WERI-Rb-1 (cell line): ENCODE measurements at regions not wholly inside any gene's neighbourhood (a gene's known extent, or its start where the extent isn't known, plus 50 kb on each side); places are given as distances from the start of the nearest gene placed in this dataset.

ENCODE experiments used
- DNase-seq: peaks from one replicate; pipeline ENCODE4 v3.0.0-alpha.2; 2020
- H3K27ac ChIP-seq: fragments of 250-450 bp; sonication (Bioruptor Pico); 2 replicates; pipeline ENCODE4 v1.5.1; 2020; ENCODE audit warnings: mild to moderate bottlenecking, moderate library complexity
- H3K27me3 ChIP-seq: fragments of 250-450 bp; sonication (Bioruptor Pico); 2 replicates; pipeline ENCODE4 v1.5.1; 2021; ENCODE audit warnings: mild to moderate bottlenecking, low read depth, moderate library complexity; ENCODE audit not compliant: insufficient read depth, severe bottlenecking
- H3K36me3 ChIP-seq: fragments of 250-450 bp; sonication (Bioruptor Pico); 2 replicates; pipeline ENCODE4 v1.5.1; 2020; ENCODE audit warnings: mild to moderate bottlenecking, moderate library complexity
- H3K4me3 ChIP-seq: 2 replicates; pipeline ENCODE4 v1.5.1; 2011; ENCODE audit warnings: low read depth, mild to moderate bottlenecking, control low read depth, low read length
- H3K9me3 ChIP-seq: fragments of 250-450 bp; sonication (Bioruptor Pico); 2 replicates; pipeline ENCODE4 v1.5.1; 2021; ENCODE audit warnings: mild to moderate bottlenecking, moderate library complexity; ENCODE audit not compliant: severe bottlenecking
- TF ChIP-seq, protein P1 (sequence below): IDR thresholded peaks from 2 replicates; pipeline ENCODE4 v1.5.1; 2011; ENCODE audit warnings: low read depth, mild to moderate bottlenecking, control low read depth, inconsistent platforms, low read length

DNA sequence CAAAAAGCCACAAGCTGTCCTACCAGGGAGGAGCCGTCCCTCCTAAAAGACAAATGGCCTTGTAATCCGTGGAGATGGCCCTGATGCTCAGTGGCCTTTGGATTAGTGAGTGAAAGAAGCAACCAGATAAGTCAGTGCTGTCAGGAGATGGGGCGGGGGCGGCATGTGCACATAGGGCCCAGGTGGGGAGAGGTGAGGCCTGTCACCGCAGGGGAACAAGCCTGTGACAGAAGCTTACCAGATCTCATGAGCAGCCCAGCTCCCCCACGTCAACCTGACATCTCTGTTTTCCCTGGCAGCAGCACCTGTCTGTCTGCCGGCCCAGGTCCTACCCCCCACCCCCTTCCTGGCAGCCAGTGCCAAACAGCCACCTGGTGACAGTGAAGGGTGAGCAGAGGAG is 162.6 kb downstream of the BUD13 start:
- Histone ChIP-seq H3K4me3 (no peak overlapping the region), H3K36me3 (no peaks in the 10 kb centered on the region), H3K27ac (peak overlapping the region; percentile 87), H3K9me3 (no peaks in the 10 kb centered on the region), H3K27me3 (no peaks in the 10 kb centered on the region)
- DNase-seq: peak; percentile 96
- TF ChIP-seq, protein P1, sequence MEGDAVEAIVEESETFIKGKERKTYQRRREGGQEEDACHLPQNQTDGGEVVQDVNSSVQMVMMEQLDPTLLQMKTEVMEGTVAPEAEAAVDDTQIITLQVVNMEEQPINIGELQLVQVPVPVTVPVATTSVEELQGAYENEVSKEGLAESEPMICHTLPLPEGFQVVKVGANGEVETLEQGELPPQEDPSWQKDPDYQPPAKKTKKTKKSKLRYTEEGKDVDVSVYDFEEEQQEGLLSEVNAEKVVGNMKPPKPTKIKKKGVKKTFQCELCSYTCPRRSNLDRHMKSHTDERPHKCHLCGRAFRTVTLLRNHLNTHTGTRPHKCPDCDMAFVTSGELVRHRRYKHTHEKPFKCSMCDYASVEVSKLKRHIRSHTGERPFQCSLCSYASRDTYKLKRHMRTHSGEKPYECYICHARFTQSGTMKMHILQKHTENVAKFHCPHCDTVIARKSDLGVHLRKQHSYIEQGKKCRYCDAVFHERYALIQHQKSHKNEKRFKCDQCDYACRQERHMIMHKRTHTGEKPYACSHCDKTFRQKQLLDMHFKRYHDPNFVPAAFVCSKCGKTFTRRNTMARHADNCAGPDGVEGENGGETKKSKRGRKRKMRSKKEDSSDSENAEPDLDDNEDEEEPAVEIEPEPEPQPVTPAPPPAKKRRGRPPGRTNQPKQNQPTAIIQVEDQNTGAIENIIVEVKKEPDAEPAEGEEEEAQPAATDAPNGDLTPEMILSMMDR: no peak

DNA sequence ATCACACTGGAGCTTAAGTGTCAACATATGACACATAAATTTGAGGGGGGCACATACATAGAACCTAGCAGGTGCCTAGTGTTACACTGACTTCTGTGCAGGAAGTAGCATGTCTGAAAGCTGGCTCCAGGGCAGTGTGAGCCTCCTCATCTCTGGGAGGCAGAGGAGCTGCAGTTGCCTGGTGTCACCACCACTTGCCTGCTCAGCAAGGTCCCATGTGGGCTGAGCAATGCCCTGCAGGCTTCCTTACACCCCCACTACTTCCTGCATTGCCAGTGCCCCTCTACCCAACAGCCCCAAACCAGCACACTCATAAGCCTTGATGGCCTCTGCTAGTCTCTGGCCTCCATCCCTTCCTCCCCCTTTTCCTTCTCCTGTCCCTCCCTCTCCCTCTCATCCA is 165.8 kb downstream of the BUD13 start:
- no peaks in the 10 kb centered on the region for H3K36me3 ChIP-seq
- DNase-seq: peak; percentile 31
- no peaks in the 10 kb centered on the region for H3K27me3 ChIP-seq
- H3K27ac ChIP-seq: 0 out of 2 replicates have a peak overlapping the region, but pooled peaks have one; percentile 17
- TF ChIP-seq, protein P1: 0 out of 2 replicates have a peak, but pooled peaks have one; percentile 18
- H3K4me3 ChIP-seq: no peak overlapping the region
- H3K9me3 ChIP-seq: no peaks in the 10 kb centered on the region

DNA sequence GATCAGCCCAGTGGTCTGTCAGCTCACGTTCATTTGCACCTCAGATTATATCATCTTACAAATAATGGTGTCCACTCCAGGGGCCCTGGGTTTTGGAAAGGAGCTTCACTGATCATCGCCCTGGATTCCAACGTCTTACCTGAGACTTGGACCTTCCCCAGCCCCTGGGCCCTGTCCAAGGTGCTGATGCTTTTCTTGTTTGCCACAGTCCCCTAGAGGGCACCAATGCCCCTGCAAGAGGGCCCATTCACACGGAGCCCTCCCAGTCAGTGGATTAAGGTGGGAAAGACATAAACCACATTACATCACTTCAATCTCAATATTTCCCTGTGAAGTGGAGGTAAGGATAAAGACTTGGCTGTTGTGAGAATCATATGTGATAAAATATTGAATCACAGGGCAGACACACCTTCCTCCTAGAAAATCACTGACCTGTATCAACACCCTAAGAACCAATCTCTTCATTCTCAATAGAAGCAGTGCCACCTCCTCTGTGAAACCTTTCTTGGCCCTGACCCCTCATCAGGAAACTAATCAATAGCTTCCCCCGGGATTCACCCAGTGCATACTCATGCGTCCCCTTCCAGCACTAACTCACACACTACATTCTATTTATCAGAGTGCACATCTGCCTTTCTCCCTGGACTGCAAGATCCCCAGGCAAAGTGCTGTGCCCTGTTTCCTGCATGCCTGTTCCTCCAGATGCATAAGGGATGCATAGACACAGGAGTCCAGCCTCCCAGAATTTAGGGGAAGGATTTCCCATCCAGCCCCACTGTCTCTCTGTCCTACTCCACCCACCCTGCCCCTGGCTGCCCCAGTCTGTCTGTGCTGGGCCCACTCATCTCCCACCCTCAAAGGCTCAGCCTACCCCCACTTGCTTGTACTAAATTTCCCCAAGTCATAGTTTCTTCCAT is 167.0 kb downstream of the BUD13 start:
- H3K36me3 ChIP-seq: no peaks in the 10 kb centered on the region
- TF ChIP-seq, protein P1: peak; percentile 71
- H3K27me3 ChIP-seq: no peaks in the 10 kb centered on the region
- no peak overlapping the region for H3K4me3 ChIP-seq
- peak; percentile 72 for DNase-seq
- H3K27ac ChIP-seq: no peak overlapping the region
- no peaks in the 10 kb centered on the region for H3K9me3 ChIP-seq

DNA sequence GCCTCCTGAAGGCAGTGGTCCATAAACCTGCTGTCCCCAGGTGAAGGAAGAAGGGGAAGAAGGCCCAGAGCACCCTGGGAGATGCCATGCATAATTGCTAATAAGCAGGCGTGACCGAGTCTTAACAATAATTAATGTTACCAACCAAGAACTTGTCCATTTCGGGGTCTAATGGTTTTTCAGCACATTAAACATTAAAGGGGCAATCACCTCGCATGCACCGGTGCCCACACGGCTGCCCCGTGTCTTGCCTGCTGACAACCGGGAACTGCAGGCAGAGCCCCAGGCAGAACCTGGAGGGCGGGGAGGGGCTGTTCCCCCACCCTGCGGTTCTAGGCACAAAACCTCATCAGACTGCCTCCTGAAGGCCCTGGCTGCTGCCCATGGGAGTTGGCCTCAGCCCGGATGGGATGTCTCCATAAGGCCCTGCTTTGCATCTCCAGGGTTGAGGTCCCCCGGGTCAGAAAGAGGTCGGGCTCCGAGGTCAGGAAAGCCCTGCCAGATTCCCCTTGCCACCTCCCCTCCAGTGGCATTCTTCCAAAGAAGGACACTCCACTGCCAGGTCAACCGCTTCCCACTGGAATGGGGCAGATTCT is 169.0 kb downstream of the BUD13 start:
- no peaks in the 10 kb centered on the region for H3K9me3 ChIP-seq
- TF ChIP-seq, protein P1: no peak
- no peaks in the 10 kb centered on the region for H3K27me3 ChIP-seq
- peak; percentile 3 for DNase-seq
- no peaks in the 10 kb centered on the region for H3K36me3 ChIP-seq
- no peak overlapping the region for H3K4me3 ChIP-seq
- no peak overlapping the region for H3K27ac ChIP-seq

DNA sequence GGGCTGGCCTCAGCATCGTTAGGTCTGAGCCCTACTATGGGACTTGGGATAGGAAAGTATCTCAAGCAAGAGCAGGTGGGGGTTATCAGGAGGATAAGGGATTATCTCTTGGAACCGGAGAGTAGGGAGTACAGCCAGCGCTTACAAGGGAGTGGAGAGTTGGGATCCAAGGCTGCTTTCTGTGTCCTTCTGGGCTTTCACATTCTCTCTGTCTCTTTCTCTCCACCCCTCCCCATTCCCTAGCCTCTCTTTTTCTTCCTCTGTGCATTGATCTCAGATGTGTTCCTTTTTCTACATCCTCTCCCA is 170.2 kb downstream of the BUD13 start:
- no peak overlapping the region for H3K27ac ChIP-seq
- TF ChIP-seq, protein P1: no peak
- H3K27me3 ChIP-seq: no peaks in the 10 kb centered on the region
- no peaks in the 10 kb centered on the region for H3K36me3 ChIP-seq
- peak; percentile 53 for DNase-seq
- H3K4me3 ChIP-seq: no peak overlapping the region
- no peaks in the 10 kb centered on the region for H3K9me3 ChIP-seq
